GM12892 (cell line): ENCODE measurements at regions not wholly inside any gene's neighbourhood (a gene's known extent, or its start where the extent isn't known, plus 50 kb on each side); places are given as distances from the start of the nearest gene placed in this dataset.

Experiments used
- POLR2A ChIP-seq: IDR thresholded peaks from 2 replicates; pipeline ENCODE4 v1.6.1; 2011; ENCODE audit warnings: low read depth, low read length, control low read depth
- POLR2AphosphoS5 ChIP-seq: IDR thresholded peaks from 2 replicates; pipeline ENCODE4 v1.6.1; 2011; ENCODE audit warnings: low read depth, low read length, control low read depth
- TAF1 ChIP-seq: IDR thresholded peaks from 2 replicates; pipeline ENCODE4 v1.6.1; 2011; ENCODE audit warnings: low read depth, mild to moderate bottlenecking, control low read depth, low read length, borderline replicate concordance

DNA sequence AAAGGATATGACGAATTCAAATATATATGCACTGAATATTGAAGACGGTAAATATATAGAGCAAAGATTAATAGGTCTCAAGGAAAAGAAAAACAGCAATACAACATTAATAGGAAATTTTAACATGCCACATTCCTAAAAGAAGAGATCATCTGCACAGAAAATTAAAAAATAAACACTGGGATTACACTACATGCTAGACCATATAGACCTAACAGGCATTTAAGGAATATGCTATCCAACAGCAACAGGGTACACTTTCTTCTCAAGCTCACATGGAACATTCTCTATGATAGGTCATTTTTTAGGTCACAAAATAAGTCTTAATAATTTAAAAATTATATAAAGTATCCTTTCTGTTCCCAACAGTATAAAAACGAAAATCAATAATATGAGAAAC is 1038.3 kb downstream of the KCNT2 start:
- no peak for TF ChIP-seq POLR2A
- no peak for TF ChIP-seq TAF1
- no peak for TF ChIP-seq POLR2AphosphoS5
